Endothelial cell of umbilical vein (primary cell): ENCODE measurements at regions not wholly inside any gene's neighbourhood (a gene's known extent, or its start where the extent isn't known, plus 50 kb on each side); places are given as distances from the start of the nearest gene placed in this dataset.

Experiments used
- BruUV-seq: library from RNA; stranded (reverse); fragments of 400-500 nt; replicated peaks from 2 replicates; lab custom pipeline; 2021; lab: Mats Ljungman, UMichigan
- CTCF ChIA-PET: fragments of 300-600, 350-600 bp; sonication (Branson Sonifier 250); formaldehyde crosslinking; loops from one replicate; lab custom pipeline; 2021; ENCODE audit warnings: antibody characterized with exemption, inconsistent platforms; lab: Charles Lee
- POLR2A ChIA-PET: fragments of 300-600, 350-600 bp; sonication (Branson Sonifier 250); formaldehyde crosslinking; loops from one replicate; lab custom pipeline; 2021; ENCODE audit warnings: antibody characterized with exemption, inconsistent platforms; lab: Charles Lee
- DNase-seq: peaks from one replicate; pipeline ENCODE4 v3.0.0-alpha.2; 2011; ENCODE audit warnings: low read depth, low spot score
- FAIRE-seq: peaks from 2 replicates; lab custom pipeline; 2011; peaks lifted over from hg19 to GRCh38; lab: Jason Lieb, UNC
- H2AFZ ChIP-seq: 2 replicates; pipeline ENCODE4 v1.6.0; 2012; ENCODE audit warnings: low read depth, low read length, control low read depth, inconsistent platforms
- H3K27ac ChIP-seq: 2 replicates; pipeline ENCODE4 v1.5.1; 2011; ENCODE audit warnings: low read depth, mild to moderate bottlenecking, control low read depth, low read length, moderate library complexity; ENCODE audit not compliant: insufficient read depth
- H3K27me3 ChIP-seq, 2 experiments: 2 replicates each; pipeline versions ENCODE4 v1.6.0 to v1.6.1; 2011; ENCODE audit warnings: low read length in 2 of 2, mixed read lengths in 1 of 2; ENCODE audit not compliant: control insufficient read depth in 2 of 2, insufficient read depth in 2 of 2
- H3K36me3 ChIP-seq, 2 experiments: 2 replicates in 1 of 2; 3 replicates in 1 of 2; pipeline ENCODE4 v1.5.1; 2011; ENCODE audit warnings: low read length in 2 of 2, mild to moderate bottlenecking in 1 of 2, moderate library complexity in 1 of 2; ENCODE audit not compliant: control insufficient read depth in 2 of 2, insufficient read depth in 2 of 2; ENCODE audit errors: extremely low read depth in 1 of 2
- H3K4me1 ChIP-seq: 3 replicates; pipeline ENCODE4 v1.5.1; 2011; ENCODE audit warnings: mild to moderate bottlenecking, low read length; ENCODE audit not compliant: control insufficient read depth, insufficient read depth; ENCODE audit errors: extremely low read depth
- H3K4me2 ChIP-seq: 2 replicates; pipeline ENCODE4 v1.6.1; 2011; ENCODE audit warnings: low read length, control low read depth, mixed read lengths; ENCODE audit not compliant: insufficient read depth
- H3K4me3 ChIP-seq, 3 experiments: fragments of 200-600 bp in 1 of 3; sonication (generic), shearing (Covaris generic) in 1 of 3; replicated peaks in 1 of 3; 2 replicates each; pipeline ENCODE4 v1.5.1; 2011 to 2016; ENCODE audit warnings: control low read depth in 3 of 3, low read length in 3 of 3, mild to moderate bottlenecking in 2 of 3, inconsistent platforms in 1 of 3, low read depth in 1 of 3, moderate library complexity in 1 of 3; ENCODE audit not compliant: insufficient read depth in 1 of 3
- H3K79me2 ChIP-seq: 2 replicates; pipeline ENCODE4 v1.6.0; 2012; ENCODE audit warnings: low read length, inconsistent platforms; ENCODE audit not compliant: control insufficient read depth, insufficient read depth
- H3K9ac ChIP-seq: replicated peaks from 2 replicates; pipeline ENCODE3; 2011; ENCODE audit warnings: low read length, control low read depth; ENCODE audit not compliant: insufficient read depth; ENCODE audit errors: extremely low read depth
- H3K9me1 ChIP-seq: replicated peaks from 3 replicates; pipeline ENCODE4 v1.6.0; 2011; ENCODE audit warnings: mild to moderate bottlenecking, low read length; ENCODE audit not compliant: control insufficient read depth, insufficient read depth; ENCODE audit errors: extremely low read depth
- H3K9me3 ChIP-seq: replicated peaks from 2 replicates; pipeline ENCODE4 v1.5.1; 2012; ENCODE audit warnings: low read length, inconsistent platforms; ENCODE audit not compliant: control insufficient read depth, insufficient read depth
- H4K20me1 ChIP-seq: replicated peaks from 2 replicates; pipeline ENCODE3; 2011; ENCODE audit warnings: mild to moderate bottlenecking, low read length; ENCODE audit not compliant: control insufficient read depth, insufficient read depth; ENCODE audit errors: extremely low read depth
- CTCF ChIP-seq, 2 donors: IDR thresholded peaks; 1 replicate in 1 of 2; 2 replicates in 1 of 2; pipeline ENCODE4 v1.5.1; 2011; ENCODE audit warnings: low read length in 2 of 2, mild to moderate bottlenecking in 2 of 2, moderate library complexity in 2 of 2, control low read depth in 1 of 2, inconsistent platforms in 1 of 2, low read depth in 1 of 2; ENCODE audit not compliant: insufficient read depth in 1 of 2; ENCODE audit errors: extremely low read depth in 1 of 2
- EZH2 ChIP-seq: IDR thresholded peaks from 2 replicates; pipeline ENCODE4 v1.6.1; 2012; ENCODE audit warnings: borderline replicate concordance, low read depth, mild to moderate bottlenecking, moderate library complexity, low read length, inconsistent platforms; ENCODE audit not compliant: severe bottlenecking
- GATA2 ChIP-seq: IDR thresholded peaks from 2 replicates; pipeline ENCODE4 v1.7.0; 2011; ENCODE audit warnings: low read depth, mild to moderate bottlenecking, moderate library complexity, mixed read lengths, low read length; ENCODE audit not compliant: insufficient read length, insufficient read depth
- JUN ChIP-seq: IDR thresholded peaks from 2 replicates; pipeline ENCODE4 v1.6.1; 2011; ENCODE audit warnings: borderline replicate concordance, low read depth; ENCODE audit not compliant: insufficient read length, insufficient read depth
- MAX ChIP-seq: IDR thresholded peaks from 2 replicates; pipeline ENCODE4 v1.6.1; 2011; ENCODE audit not compliant: insufficient read depth, insufficient read length
- MYC ChIP-seq: IDR thresholded peaks from one replicate; pipeline ENCODE4 v1.6.1; 2011; ENCODE audit warnings: mild to moderate bottlenecking, low read depth, low read length
- POLR2A ChIP-seq: IDR thresholded peaks from 2 replicates; pipeline ENCODE4 v1.6.1; 2012; ENCODE audit warnings: low read depth, mild to moderate bottlenecking, control low read depth, low read length
- POLR2AphosphoS5 ChIP-seq: IDR thresholded peaks from 2 replicates; pipeline ENCODE4 v1.6.1; 2012; ENCODE audit warnings: low read depth, mild to moderate bottlenecking, control low read depth, low read length, moderate library complexity; ENCODE audit not compliant: insufficient read depth
- dilution Hi-C: fragments of 300-500 bp; cut with MboI; formaldehyde crosslinking; loops from one replicate; pipeline ENCODE4 v1.15.0; 2019; ENCODE audit warnings: low sequenced_read_pairs; ENCODE audit not compliant: extremely low pct_ligation_motif_present
- intact Hi-C: fragments of 100-400 bp; cut with micrococcal nuclease; formaldehyde crosslinking; loops from one replicate; pipeline ENCODE4 v1.10.0; 2022

- H3K9me3 ChIP-seq, result no peaks in the 10 kb centered on the region
- no peak overlapping the region for H3K27ac ChIP-seq
- no peak overlapping the region for H2AFZ ChIP-seq
- dilution Hi-C loops, result no loop called here
- CTCF ChIA-PET, result no interaction called here
- DNase-seq (no peak), FAIRE-seq (no peak)
- POLR2A ChIA-PET, result no interaction called here
- H3K79me2 ChIP-seq, result no peaks in the 10 kb centered on the region
- H3K9ac ChIP-seq, result no peak overlapping the region
- intact Hi-C loops, result no loop called here
- no peaks in the 10 kb centered on the region for H3K36me3 ChIP-seq
- no peak for TF ChIP-seq CTCF (IDR thresholded peaks at IDR 0.05; ENCODE audit: extremely low read depth in 1 of 2, insufficient read depth in 1 of 2, low read depth in 1 of 2, low read length in 2 of 2)
- no peaks in the 10 kb centered on the region for H3K4me1 ChIP-seq
- BruUV-seq, result no TSS peak
- no peak overlapping the region for H3K4me3 ChIP-seq
- no peaks in the 10 kb centered on the region for H4K20me1 ChIP-seq
- no peaks in the 10 kb centered on the region for H3K9me1 ChIP-seq
- H3K27me3 ChIP-seq, result no peaks in the 10 kb centered on the region
- no peak overlapping the region for H3K4me2 ChIP-seq
Measured at GRCh38 chr6:159513914-159514313, 179.1 kb downstream of the SOD2 start.

GRCh38 chr6:159513074-159513720, 179.8 kb downstream of the SOD2 start:
- dilution Hi-C loops, result no loop called here
- Histone ChIP-seq H3K9ac (no peak overlapping the region), H3K36me3 (no peaks in the 10 kb centered on the region), H3K4me2 (no peak overlapping the region), H3K9me3 (no peaks in the 10 kb centered on the region), H3K4me1 (no peaks in the 10 kb centered on the region), H3K4me3 (no peak overlapping the region), H3K27ac (no peak overlapping the region), H2AFZ (no peak overlapping the region), H3K27me3 (no peaks in the 10 kb centered on the region), H4K20me1 (no peaks in the 10 kb centered on the region), H3K9me1 (no peaks in the 10 kb centered on the region), H3K79me2 (no peaks in the 10 kb centered on the region)
- DNase-seq (no peak), FAIRE-seq (no peak)
- BruUV-seq, result no TSS peak
- ChIA-PET POLR2A (no interaction called here), CTCF (no interaction called here)
- intact Hi-C loops, result no loop called here
- TF ChIP-seq GATA2 (no peak), CTCF (IDR thresholded peaks at IDR 0.05; ENCODE audit: extremely low read depth in 1 of 2, insufficient read depth in 1 of 2, low read depth in 1 of 2, low read length in 2 of 2) (no peak), POLR2AphosphoS5 (no peak), POLR2A (no peak), EZH2 (no peak), MAX (no peak), MYC (no peak), JUN (no peak)
